DMS153 (cell line): ENCODE measurements at regions not wholly inside any gene's neighbourhood (a gene's known extent, or its start where the extent isn't known, plus 50 kb on each side); places are given as distances from the start of the nearest gene placed in this dataset.

Experiments
- DNase-seq: peaks from one replicate; lab custom pipeline; 2025; lab: John Stamatoyannopoulos, UW

DNA sequence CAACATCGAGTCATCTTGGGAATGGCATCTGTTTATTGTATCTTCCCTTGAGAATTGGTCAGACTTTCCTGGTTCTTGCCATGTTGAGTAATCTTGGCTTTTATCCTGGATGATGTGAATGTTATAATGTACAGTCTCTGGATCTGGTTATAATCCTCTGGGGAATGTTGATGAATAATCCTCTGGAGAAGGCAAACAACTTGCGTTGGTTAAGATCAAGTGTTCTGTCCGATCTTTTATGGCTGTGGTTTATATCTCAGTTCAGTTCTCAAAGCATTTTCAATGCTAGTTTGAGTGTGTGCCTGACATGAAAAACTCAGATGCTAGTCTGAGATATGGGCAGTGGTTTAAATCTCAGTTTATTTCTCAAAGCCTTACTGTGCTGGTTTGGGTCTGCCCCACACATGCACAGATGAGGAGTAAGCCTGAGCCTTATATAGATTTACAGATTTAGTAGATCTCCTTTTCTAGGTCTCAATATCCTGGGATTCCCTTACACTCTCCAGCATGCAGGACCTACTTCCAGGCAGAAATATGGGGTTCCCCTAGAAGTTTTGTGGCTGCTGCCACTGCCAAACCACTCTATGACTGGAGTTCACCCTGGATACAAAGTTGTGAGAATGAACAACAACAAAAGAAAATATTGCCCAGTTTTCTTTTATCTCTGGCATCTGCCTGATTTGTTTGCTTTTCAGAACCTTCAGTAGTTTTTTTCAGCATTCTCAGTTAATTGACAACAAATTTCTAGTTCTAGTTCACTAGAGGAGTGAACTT lies 191.8 kb upstream of the MAN1A1 start:
- DNase-seq: no peak

DNA sequence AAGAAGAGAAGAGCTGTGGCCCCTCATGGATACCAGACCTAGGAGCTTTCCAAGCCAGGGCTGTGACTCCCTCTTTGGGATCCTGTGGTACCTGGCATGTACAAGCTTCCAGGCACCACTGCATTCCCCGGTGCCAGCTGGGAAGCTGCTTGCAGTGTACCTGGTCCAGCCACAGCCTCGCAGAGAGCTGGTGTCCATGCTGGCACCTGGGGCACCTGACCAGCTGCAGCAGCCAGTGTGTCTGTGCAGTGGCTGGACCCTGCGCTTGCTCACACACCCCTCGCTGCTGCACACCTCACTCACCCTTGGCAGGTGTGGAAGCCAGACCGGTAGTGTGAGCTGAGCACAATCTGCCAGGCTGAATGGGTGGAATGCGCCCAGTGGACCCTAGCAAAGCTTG lies 190.9 kb upstream of the MAN1A1 start:
- no peak for DNase-seq

DNA sequence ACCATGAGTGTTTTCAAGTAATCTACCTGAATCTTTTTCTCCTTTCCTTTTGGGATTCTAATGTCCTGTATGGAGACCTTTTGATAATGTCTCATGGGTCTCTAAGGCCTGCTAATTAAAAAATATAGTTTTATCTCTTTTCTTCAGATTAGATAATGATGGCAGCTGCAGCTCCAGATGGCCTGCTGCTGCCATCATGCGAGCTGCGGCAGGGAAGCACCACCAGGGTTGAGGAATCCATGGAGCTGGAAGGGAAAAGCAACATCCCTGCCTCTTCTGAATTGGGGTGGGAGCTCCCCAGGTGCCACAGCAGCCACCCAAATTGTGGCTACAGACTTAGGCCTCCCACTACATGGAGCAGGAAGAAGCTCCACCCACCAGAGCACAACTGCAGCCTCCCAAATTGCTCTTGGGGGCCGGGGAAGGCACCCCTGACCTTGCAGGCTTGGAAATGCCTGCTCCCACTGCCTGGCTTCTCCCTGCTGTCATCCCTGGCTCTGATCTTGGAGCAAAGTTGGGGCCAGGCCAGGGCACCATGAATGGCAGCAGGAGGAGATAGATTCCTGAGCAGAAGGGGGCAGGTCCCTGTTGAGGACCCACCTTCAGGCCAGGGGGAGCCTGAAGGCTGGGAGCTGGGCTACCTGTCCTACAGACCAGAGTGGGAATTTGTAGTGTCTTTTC lies 189.6 kb upstream of the MAN1A1 start:
- DNase-seq: no peak

DNA sequence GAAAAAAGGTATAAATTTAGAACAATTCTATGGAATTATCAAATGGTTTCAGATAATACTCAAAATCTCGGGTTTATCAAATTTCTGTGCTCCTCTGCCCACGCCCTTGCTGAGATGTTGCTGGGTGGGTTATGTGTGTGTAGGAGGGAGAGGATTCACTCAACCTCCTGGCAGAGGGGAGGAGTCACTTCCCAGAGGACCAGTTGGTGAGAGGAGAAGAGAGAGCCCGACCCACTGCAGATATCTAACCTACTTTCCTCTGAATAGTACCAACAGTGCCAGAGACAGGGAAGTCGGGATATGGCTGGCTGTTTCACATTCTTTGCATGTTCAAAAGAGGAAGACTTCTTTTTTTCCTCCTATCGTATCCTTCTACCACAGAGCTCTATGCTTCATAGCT lies 187.1 kb upstream of the MAN1A1 start:
- DNase-seq: no peak

DNA sequence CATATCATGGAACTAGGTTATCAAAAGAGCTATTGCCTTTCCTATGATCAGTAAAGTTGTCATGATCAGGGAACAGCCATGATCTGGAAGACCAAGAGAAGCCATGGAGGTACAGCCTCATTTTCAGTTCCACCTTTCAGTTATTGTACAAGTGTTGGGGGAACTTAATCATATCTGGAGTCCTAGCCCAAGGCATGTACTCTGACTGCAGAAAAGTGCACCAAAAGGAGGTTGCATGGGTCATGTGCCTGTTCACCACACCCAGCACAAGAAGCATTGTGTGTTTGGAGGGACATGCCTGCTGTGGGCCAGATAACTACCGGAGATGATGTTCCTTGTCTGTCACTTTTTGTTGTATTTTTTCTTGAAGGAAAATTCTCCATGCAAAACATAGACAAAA lies 185.8 kb upstream of the MAN1A1 start:
- no peak for DNase-seq

DNA sequence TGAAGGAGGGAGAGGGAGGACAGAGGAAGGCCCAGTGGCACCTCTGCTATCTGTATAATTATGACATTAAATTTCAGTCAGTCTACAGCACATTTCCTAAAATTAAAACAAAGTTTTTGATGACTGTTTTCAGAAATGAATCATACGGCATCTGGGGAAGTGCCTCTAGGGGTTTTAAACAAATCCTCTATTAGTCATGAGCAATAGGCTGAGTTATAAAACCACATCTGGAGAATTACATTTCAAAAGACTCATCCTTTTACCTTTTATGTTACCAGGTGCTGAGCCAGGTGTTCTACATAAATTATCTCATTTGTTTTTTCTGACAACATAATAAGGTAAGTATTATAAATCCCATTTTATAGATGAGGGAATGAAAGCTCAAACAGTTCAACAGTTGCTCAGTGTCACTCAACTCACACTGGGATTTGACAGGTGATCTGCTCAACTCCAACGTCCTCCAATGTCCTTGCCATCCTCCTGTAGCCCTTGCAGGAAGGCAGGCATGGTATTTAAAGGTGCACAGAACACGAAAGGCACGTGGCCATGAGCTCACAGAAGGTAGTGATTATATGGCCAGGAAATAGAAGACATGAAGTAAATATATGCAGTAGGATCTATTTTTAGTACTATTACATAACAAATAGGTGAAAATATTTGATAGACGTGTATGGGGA lies 184.2 kb upstream of the MAN1A1 start:
- DNase-seq: peak; percentile 35

DNA sequence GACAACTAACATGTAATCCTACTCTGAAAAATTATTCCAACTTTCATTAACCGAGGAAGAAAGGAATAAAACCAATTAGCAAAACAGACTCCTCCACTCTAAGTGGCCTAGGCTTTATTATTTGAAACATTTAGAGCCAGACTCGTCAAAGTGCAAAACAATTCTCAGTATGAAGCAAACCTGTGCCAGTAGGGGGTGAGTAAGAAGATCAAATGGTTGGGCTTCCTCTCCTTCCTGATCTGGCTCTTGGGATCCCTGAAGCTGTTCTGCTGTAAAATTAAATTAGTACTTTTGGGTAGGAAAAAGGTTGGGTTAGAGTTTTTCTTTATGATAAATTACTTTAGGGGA lies 177.6 kb upstream of the MAN1A1 start:
- DNase-seq: no peak

DNA sequence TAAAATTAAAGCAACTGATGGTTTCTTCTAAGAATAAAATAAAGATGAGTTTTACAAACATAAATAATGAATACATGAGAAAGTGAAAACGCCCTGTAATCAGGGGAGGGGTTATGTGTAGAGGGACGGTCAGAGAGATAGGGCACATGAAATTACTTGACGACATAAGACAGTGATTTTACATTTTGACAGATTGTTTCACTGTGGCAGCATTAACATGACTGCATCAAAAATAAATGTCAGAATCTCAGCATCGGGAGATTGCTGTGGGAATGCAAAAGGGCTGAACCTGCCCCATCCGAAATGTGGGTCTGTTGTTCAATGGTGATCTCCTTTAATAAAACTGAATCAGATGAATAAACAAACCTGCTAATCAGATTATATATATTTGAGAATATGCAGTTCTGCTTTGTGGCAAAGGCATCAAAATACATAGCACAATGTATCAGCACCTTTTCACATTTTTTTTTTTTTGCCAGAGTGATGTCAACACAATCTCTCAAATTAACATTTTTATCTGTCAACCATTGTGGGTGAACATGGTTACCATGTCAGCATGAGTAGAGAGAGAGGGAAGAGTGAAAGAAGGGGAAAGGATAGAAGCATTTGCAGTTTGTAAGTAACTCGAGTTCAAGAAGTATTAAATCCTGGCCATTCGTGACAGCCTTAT lies 177.1 kb upstream of the MAN1A1 start:
- no peak for DNase-seq

DNA sequence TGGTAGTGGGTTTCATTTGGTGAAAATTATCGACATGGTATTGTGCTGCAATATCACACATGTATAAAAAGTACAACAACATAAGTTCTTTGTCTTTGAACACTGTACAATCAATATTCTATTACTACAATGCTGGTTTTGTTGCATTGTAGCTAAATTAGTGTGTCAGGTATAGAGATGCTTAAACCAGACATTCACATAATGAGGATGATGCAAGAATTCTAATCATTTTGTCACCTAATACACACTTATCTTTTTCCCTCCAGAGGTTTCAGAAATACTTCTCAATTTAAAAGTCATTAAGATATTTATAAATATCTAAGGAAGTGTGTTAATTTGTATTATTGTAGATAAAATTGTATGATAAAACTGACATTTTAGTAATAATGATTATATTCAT lies 174.8 kb upstream of the MAN1A1 start:
- no peak for DNase-seq

DNA sequence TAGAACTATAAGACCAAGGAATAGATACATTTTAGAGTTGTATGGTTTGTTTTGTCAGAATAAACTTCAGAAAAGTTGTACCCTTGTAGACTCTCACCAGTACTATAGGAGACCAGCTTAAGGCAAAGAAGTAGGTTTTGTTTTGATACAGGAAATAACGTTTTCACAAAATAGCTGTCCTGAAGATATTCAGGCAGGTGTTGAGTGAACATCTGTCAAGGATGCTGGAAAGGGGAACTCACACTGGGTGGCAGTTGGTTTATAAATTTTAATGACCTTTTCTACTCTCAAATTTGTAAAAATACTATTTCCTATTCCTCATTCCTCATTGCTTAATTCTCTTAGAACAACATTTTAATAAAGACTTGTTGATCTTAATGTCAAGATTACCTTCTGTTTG lies 174.0 kb upstream of the MAN1A1 start:
- DNase-seq: no peak

DNA sequence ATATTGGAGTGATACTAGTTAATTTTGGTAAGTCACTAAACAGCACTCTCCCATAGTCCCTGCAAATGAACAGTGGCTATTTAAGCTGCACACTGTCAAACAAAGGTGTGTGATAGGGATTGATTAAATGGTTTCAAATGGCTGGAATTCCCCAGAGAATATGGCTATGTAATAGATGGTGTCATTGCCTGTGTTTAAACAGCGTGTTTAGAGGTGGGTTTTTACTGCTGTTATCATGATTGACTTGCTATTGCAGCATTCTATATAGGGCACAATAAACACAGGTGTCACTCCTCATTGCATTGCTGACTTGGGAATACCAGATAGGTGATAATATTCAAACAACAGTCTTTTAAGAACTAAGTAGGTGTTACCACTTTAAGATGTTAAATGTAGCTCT lies 171.7 kb upstream of the MAN1A1 start:
- peak; percentile 80 for DNase-seq

DNA sequence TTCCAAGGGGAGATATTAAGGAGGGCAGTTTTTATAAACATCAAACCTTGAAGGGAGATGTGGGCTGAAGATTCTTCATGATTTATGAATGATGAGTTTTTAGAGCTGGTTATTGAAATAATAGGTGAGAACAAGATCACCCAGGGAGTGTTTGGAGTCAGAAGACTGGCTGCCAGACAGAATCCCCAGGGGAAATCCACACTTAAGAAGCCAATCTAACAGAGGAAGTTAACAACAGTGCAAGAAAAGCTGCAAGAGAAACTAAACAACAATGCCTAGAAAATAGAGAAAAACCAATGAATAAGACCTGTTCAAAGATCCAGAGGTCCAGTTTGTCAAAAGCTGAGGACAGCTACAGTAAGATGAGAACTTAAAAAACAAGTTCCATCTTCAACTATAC lies 167.9 kb upstream of the MAN1A1 start:
- no peak for DNase-seq

DNA sequence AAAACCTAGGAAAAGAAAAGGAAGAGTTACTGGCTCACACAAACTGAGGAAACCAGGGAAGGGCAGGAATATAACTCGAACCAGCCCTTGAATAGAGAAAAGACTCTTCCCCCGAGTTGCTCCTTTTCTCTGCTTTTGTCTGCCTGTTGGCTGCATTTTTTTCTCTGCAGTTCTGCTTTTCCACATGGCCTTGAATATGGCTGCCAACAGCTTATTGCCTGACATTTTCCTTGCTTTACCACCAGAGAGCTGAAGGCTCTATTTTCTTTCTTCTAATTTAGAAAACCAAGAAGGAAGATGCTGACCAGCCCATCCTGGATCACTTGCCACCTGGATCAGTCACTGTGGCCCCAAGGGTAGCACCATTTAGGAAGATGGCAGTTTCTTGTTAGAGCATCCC lies 164.8 kb upstream of the MAN1A1 start:
- DNase-seq: no peak

DNA sequence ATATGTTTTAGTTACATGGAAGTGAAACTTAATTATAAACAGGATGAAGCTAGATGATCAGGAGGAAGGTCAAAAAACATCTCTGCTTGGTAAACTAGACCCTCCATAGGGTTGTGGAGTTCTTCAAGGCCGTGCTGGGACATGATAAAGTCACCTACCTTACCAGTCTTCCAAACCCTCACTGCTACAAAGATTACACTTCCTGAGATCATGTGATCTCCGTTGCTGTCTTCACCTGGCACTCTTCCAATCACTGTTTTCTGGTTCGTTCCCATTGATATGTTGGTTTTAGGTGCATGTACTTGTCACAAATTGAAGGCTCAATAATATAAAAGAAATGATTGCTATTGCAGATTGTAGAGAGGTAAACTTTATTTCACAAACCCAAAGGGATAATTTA lies 161.5 kb upstream of the MAN1A1 start:
- DNase-seq: no peak

DNA sequence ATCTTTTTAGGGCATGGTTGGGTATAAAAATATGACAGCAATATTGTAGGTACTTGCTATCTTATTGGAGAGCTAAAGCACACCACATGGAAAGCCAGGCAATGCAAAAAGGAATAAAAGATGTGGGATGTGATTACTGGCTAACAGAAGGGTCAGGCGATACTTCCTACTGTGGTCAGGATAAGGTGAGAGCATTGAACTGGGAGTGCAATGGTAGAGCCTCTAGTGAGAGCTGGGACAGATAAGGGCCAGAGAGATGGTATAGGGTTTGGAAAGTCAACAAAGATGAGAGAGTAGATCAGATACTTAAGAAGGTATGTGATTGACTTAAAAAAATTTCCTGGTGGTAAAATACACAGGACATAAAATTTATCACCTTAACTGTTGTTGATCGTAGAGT lies 160.7 kb upstream of the MAN1A1 start:
- DNase-seq: no peak

DNA sequence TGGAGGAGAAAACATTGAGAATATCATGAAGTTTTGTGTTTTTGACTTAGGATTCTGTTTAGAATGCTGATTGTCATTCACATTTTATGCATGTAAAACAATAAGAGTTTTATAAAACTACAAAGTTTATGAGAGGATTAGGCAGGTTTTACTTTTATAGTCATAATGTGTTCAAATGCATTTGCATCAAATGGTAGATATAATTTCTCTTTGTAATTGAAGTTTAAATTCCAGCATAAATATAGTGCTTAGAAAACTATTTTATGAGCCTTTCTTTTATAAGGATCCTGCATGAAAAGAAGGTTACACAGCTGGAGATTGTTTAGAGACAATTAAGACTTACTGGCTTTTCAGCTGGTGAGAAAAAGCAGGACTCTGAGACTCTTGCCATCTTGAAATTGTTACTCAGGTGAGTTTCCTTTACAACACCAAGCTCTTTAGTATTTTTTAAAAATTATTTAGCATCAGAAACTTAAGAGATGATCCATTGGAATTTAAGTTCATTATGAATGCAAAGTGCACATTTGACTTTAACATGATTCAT lies 157.1 kb upstream of the MAN1A1 start:
- no peak for DNase-seq

DNA sequence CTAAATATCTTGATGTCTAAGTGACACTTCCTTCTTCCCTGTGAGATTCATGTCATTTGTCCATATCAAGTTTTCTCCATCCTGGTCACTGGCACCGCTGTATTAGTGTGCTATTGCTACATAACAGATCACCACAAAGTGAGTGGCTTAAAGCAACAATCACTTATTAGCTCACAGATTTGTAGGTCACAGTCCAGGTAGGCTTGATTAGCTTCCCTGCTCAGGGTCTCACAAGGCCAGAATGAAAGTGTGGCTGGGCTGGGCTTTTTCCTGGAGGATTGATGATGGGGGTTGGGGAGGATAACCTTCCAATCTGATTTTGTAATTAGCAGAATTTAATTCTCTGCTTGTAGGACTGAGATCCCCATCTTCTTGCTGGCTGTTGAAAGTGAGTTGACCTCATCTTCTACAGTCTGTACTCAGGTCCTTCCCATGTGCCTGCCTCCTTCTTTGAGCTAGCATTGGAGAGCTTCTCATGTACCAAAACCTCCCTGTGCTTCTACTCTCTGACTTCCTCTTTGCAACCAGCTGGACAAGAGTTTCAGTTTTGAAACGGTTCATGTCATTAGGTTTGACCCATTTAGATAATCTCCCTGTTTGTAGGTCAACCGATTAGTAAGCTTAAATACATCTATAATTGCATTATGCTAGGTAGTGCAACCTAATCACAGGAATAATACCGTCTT lies 152.4 kb upstream of the MAN1A1 start:
- DNase-seq: no peak

DNA sequence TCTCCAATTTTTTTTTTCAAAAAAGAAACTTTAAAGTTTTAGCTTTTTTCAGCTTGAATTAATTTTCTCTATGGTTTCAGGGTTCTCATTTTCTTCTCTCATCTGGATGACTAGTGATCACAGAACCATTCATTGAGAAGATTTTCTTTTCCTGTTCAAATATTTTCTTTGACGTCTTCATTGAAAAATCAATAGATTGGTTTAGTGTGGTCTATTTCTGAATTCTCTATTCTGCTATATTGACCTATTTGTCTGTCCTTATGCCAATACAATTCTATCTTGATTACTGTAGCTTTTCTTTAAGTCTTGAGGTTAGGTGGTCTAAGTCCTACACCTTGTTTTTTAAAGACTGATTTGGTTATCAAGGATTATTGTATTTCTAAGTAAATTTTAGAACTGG lies 150.2 kb upstream of the MAN1A1 start:
- DNase-seq: no peak

DNA sequence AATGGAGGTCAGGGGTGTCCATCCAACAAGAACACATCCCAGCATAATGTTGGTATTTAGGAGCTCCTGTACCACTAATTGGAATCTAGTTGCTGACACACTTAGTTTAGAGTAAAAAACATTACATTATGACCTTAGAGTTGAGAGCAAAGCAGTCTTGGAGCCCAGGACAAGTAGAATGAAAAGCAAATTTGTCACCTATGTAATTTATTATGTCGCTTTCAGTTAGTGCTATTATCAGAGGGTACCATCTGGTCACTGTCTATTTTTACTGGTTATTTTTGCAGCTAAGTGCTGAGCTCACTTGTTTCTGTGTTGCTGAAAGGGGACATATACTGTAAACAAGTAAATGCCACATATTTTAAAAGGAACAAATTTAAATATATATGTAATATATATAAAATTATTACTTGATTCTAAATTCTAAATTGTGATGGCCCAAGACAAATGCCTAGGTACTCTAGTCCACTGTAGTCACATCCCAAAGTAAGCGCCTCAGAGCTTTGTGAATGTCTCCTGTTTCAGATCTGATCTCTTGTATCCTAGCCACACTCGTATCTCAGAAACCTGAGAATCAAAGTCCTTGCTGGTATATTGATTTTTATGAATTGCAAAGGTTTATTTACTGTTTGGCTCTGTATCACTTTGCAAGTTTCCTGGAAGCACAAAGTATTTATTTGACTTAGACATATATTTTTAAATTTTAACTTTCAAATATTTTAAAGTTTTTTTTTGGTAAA lies 148.6 kb upstream of the MAN1A1 start:
- no peak for DNase-seq

DNA sequence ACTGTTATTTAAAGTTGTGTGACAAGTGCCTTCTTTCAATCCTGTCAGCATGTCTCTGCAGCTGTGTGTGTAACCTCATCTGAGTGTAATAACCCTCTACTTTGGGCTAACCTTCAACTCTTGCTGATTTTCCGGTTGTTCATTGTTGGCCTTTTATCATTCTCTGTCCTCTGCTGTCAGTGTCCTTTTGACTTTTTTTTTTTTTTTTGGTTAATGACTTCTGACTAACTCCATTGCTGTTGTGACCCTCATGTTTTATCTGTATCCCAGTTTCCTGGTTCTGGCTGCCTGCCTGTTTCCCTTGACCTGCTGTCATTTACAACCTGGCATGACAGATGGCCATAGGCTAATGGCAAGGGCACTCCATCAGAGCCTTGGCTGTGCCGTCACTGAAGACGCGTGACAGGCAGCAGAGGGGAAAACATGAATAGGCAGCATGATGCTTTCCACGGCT lies 145.7 kb upstream of the MAN1A1 start:
- no peak for DNase-seq

DNA sequence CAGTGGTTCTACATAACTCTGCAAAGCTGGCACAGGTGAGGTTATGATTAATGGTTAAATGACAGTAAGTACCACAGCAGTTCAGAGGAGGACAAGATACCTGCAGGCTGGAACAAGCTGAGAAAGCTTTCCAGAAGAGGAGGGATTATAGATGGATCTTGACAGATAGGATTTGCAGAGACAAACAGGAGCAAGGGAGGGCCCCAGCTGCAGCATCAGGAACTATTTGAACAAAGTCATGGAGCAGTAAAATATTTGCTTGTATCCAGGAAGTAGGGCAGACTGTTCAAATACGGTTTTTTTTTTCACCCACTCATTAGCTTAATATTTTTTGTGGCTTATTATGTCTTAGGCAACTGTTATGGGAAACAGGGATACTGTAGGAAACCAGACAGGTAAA lies 144.4 kb upstream of the MAN1A1 start:
- peak; percentile 93 for DNase-seq
